Cardiac septum (tissue), 1 donor: ENCODE measurements at regions not wholly inside any gene's neighbourhood (a gene's known extent, or its start where the extent isn't known, plus 50 kb on each side); places are given as distances from the start of the nearest gene placed in this dataset.
"Not testable (repeated sequence)": the region's sequence is repeated elsewhere in the genome, so short reads cannot be mapped to it uniquely, and the experiment has no call there.

Source experiments
- DNase-seq: peaks from one replicate; pipeline ENCODE4 v3.0.0-alpha.2; 2020; ENCODE audit warnings: low spot score
- intact Hi-C: fragments of 100-400 bp; cut with DNase I; formaldehyde crosslinking; loops from one replicate; pipeline ENCODE4 v1.14.0; 2022
- donor health status: DM: no; HTN: no; CAD: no.

- intact Hi-C loops: no loop called here
- no peak for DNase-seq
These were observed 85.3 kb upstream of the AKAP12 start for GRCh38 chr6:151154418-151154817.

- no peak for DNase-seq
- intact Hi-C loops: no loop called here
These were observed 84.7 kb upstream of the AKAP12 start for GRCh38 chr6:151155095-151155494.

- DNase-seq: peak; percentile 55
- intact Hi-C loops: no loop called here
These were observed 78.6 kb upstream of the AKAP12 start for GRCh38 chr6:151160929-151161757.

- intact Hi-C loops: no loop called here
- DNase-seq: no peak
These were observed 75.4 kb upstream of the AKAP12 start for GRCh38 chr6:151164383-151164782.

- intact Hi-C loops: no loop called here
- DNase-seq: no peak
These were observed 73.6 kb upstream of the AKAP12 start for GRCh38 chr6:151166180-151166579.

GRCh38 chr6:151167034-151167433, 72.7 kb upstream of the AKAP12 start:
- DNase-seq: no peak
- intact Hi-C loops: no loop called here

- no peak for DNase-seq
- intact Hi-C loops: no loop called here
These were observed 69.0 kb upstream of the AKAP12 start for GRCh38 chr6:151170622-151171246.

- intact Hi-C loops: no loop called here
- no peak for DNase-seq
These were observed 67.0 kb upstream of the AKAP12 start for GRCh38 chr6:151172751-151173150.

GRCh38 chr6:151175662-151176445, 63.9 kb upstream of the AKAP12 start:
- intact Hi-C loops: no loop called here
- DNase-seq: no peak

GRCh38 chr6:151176911-151177770, 62.6 kb upstream of the AKAP12 start:
- intact Hi-C loops: no loop called here
- no peak for DNase-seq

- no peak for DNase-seq
- intact Hi-C loops: no loop called here
These were observed 61.4 kb upstream of the AKAP12 start for GRCh38 chr6:151178373-151178772.

GRCh38 chr6:151179321-151179720, 60.4 kb upstream of the AKAP12 start:
- intact Hi-C loops: no loop called here
- DNase-seq: no peak

- DNase-seq: no peak
- intact Hi-C loops: no loop called here
These were observed 59.3 kb upstream of the AKAP12 start for GRCh38 chr6:151180330-151181048.

- DNase-seq: no peak
- intact Hi-C loops: no loop called here
These were observed 57.9 kb upstream of the AKAP12 start for GRCh38 chr6:151181706-151182363.

GRCh38 chr6:151182958-151183357, 56.8 kb upstream of the AKAP12 start:
- intact Hi-C loops, DNase-seq: not testable (repeated sequence)

- intact Hi-C loops: no loop called here
- no peak for DNase-seq
These were observed 54.6 kb upstream of the AKAP12 start for GRCh38 chr6:151185148-151185547.

GRCh38 chr6:151186306-151186705, 53.5 kb upstream of the AKAP12 start:
- intact Hi-C loops: no loop called here
- DNase-seq: no peak

- intact Hi-C loops: no loop called here
- DNase-seq: no peak
These were observed 52.9 kb upstream of the AKAP12 start for GRCh38 chr6:151186804-151187330.
